ENCODE measurements at regions not wholly inside any gene's neighbourhood (a gene's known extent, or its start where the extent isn't known, plus 50 kb on each side); places are given as distances from the start of the nearest gene placed in this dataset.

DNA sequence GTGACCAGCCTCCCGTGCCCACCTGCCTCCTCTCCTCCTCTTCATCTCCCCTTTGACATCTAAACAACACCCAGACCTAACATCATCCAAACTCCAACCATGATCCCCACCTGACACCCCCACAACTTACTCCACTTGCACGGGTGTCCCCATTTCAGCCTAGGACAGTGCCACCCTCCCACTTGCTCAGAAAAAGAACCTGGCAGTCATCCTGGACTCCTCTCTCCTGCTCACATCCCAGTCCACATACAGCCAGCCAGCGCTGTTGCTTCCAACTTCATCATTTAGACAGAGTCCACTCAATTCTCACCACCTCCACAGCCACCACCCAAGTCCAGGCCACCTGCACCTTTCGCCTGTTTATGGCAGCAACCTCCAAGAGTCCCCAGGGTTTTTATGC is 485.7 kb downstream of the MN1 start:
- TF ChIP-seq, protein P1, sequence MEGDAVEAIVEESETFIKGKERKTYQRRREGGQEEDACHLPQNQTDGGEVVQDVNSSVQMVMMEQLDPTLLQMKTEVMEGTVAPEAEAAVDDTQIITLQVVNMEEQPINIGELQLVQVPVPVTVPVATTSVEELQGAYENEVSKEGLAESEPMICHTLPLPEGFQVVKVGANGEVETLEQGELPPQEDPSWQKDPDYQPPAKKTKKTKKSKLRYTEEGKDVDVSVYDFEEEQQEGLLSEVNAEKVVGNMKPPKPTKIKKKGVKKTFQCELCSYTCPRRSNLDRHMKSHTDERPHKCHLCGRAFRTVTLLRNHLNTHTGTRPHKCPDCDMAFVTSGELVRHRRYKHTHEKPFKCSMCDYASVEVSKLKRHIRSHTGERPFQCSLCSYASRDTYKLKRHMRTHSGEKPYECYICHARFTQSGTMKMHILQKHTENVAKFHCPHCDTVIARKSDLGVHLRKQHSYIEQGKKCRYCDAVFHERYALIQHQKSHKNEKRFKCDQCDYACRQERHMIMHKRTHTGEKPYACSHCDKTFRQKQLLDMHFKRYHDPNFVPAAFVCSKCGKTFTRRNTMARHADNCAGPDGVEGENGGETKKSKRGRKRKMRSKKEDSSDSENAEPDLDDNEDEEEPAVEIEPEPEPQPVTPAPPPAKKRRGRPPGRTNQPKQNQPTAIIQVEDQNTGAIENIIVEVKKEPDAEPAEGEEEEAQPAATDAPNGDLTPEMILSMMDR (IDR thresholded peaks at IDR 0.05) = no peak
- TF ChIP-seq POLR2A (IDR thresholded peaks at IDR 0.05) (no peak), POLR2AphosphoS5 (IDR thresholded peaks at IDR 0.05; ENCODE audit: insufficient read depth in 1 of 2, low read depth in 1 of 2) (no peak)

Data from vagina (tissue), 2 donors.